IPS-18c (cell line): ENCODE measurements at regions not wholly inside any gene's neighbourhood (a gene's known extent, or its start where the extent isn't known, plus 50 kb on each side); places are given as distances from the start of the nearest gene placed in this dataset.

Experiments used
- H3K4me3 ChIP-seq: 2 replicates; pipeline ENCODE4 v1.7.0; 2013; ENCODE audit warnings: low read depth, mild to moderate bottlenecking, low read length, moderate library complexity; ENCODE audit not compliant: insufficient read depth
- H3K9me3 ChIP-seq: one replicate; pipeline ENCODE4 v1.6.1; 2013; ENCODE audit warnings: mild to moderate bottlenecking, low read length, moderate library complexity; ENCODE audit not compliant: control insufficient read depth, insufficient read depth

- H3K4me3 ChIP-seq, result no peak overlapping the region
- no peaks in the 10 kb centered on the region for H3K9me3 ChIP-seq
Observed at GRCh38 chr6:77403424-77403823, 59.9 kb downstream of the HTR1B start.

GRCh38 chr6:77401231-77401630 lies 62.1 kb downstream of the HTR1B start:
- no peaks in the 10 kb centered on the region for H3K9me3 ChIP-seq
- H3K4me3 ChIP-seq, result no peak overlapping the region

DNA sequence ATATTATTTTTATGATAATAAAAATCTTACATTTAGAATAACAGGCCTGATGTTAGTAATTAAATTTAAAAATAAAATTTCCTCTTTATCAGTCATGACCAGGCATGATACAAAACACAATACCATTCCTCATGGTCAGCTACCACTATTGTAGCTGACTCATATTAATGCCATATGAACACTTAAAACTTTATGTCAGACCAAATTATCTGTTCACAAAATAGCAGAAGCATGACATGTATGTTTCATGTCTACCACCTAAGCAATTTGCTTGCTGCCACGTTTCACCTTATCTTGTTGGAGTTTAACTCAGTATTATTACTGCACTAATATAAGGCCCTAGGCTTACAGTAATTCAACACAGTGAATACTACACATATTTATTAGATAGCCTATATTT lies 65.7 kb downstream of the HTR1B start:
- Histone ChIP-seq H3K9me3 (no peaks in the 10 kb centered on the region), H3K4me3 (no peak overlapping the region)

DNA sequence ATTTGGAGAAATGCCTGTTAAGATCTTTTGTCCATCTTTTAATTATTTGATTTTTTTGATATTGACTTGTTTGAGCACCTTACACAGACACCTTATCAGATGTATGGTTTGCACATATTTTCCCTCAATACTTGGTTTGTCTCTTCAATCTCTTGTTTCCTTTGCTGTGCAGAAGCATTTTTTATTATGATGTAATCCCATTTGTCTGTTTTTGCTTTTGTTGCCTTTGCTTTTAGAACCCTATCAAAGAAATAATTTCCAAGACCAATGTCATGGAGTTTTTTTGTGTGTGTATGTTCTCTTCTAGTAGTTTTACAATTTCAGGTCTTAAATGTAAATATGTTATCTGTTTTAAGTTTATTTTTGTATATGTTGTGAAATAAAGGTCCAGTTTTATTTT lies 73.9 kb downstream of the HTR1B start:
- no peak overlapping the region for H3K4me3 ChIP-seq
- H3K9me3 ChIP-seq, result no peaks in the 10 kb centered on the region

DNA sequence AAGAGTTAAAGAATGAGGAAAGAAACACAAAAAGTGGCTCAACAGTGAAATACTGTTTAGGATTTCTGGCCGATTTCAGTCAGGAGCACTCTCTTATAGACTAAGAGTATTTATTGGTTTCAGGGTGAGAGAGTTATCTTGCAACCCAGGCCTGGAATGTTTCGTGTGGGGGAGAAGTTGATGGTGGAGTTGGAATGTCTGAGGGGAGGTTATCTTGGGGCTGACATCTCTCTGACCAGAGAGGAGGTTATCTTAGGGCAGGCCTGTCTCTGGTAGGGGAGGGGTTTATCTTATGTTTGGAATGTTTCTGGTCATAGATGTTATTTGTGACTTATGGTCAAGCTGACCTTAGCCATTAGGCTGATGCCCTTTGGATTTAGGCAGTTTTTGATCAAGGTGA lies 80.3 kb downstream of the HTR1B start:
- Histone ChIP-seq H3K4me3 (no peak overlapping the region), H3K9me3 (peaks cover 2% of the 10 kb centered on the region)

DNA sequence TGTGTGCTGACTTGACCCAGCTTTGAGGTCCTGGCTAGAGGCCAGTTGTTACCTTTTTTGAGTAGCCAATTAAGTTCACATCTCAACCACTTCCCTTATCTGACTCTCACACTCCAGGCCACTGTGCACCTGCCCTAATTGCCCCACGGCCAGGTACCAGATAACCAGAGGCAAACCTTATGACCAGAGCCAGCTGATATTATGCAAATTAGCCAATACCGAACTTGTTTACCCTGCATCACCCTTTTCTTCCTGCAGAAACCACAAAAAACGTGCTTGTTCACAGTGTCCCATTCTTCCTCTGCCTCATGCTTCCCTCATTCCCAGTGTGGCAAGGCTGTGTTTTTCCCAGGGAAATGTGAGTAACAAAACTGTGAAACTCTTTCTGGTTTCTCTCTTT lies 89.3 kb downstream of the HTR1B start:
- Histone ChIP-seq H3K9me3 (peaks cover under 1% of the 10 kb centered on the region), H3K4me3 (no peak overlapping the region)

DNA sequence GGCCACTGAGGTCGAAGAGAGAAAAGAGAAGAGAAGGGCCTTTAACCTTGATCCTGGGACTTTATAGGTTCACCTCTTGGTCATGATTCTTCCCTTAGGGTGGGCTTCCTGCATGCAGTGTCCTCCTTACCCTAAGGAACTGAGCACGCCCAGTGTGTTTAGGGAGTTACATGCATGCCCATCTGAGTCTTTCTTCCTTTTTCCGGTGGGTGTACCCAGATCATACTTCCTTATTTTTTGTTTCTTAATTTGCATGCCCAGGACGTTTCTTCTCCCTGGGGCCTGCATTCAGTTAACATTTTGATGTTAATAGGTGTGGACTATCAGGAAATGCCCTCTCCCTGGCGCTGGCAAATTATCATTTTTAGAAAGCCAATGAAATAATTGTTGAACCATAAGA lies 91.5 kb downstream of the HTR1B start:
- H3K9me3 ChIP-seq, result no peaks in the 10 kb centered on the region
- H3K4me3 ChIP-seq, result no peak overlapping the region

GRCh38 chr6:77368660-77369313 lies 94.5 kb downstream of the HTR1B start:
- no peaks in the 10 kb centered on the region for H3K9me3 ChIP-seq
- H3K4me3 ChIP-seq, result peak overlapping the region; percentile 83

GRCh38 chr6:77366798-77367197 lies 96.5 kb downstream of the HTR1B start:
- Histone ChIP-seq H3K4me3 (no peak overlapping the region), H3K9me3 (no peaks in the 10 kb centered on the region)

DNA sequence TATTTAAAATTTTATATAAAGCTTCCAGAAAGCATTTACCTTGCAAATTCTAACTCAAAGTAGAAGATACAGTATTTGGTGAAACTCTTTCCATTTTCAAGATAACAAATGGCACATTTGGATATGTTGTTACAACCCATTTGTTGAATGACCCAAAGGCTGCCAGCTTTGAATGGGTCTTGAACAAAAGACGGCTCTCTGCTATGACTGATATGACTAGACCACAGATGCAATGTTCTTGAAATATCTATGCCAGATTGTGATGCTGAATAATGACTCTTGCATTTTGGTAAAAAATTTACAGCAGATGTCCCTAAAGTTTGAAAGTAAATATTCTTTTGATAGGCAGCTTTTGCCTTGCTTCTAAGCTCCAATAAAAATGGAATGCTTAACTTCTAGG lies 99.6 kb downstream of the HTR1B start:
- Histone ChIP-seq H3K4me3 (no peak overlapping the region), H3K9me3 (no peaks in the 10 kb centered on the region)

DNA sequence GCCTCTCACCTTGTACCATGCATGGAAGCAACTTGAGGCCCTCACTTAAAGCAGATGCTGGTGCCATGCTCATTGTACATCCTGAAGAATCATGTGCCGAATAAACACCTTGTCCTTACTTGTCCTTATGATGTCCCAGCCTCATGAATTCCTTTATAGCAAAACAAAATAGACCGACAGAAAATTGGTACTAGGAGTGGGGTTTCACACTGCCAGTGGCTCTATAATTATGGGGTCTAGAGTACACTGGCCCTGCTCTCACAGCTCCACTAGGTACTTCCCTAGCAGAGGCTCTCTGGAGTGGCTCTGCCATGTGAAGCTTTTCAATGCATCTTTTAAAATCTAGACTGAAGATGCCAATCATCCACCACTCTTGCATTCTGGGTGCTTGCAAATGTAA lies 101.2 kb downstream of the HTR1B start:
- Histone ChIP-seq H3K4me3 (no peak overlapping the region), H3K9me3 (no peaks in the 10 kb centered on the region)

DNA sequence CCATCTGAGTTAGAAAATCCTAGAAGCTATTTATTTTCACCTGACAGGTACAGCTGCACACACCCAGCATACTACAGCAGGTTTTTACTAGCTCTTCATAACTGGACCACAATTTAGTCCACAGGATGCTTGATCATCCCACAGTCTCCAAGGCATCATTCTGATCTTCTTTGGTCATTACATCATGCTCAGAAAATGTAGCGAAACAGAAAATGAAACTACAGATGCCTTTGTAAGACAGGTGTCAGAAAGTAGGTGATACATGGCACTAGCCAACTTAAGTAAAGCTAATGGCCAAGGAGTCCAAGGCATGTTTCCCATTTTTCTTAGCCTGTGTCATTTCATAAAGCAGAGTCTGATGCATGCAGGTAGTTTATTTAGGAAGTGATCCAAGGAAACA lies 102.3 kb downstream of the HTR1B start:
- Histone ChIP-seq H3K4me3 (no peak overlapping the region), H3K9me3 (no peaks in the 10 kb centered on the region)

DNA sequence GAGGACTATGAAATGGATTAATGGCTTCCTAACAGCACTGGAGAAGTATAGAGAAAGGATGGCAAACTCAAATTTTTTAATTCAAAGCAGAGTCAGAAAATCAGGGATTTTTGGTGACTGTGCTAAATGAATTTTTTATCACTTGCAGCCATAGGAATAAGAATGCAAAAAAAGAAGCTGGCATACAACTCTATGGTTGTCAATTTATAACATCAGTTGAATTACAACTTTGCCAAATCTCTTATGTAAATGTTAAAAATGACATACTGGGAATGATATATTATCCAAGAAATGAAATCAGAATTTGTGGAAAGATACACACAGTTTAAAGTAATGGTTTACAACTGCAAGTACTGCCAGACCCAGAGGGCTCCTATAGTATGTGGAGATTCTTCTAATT lies 106.5 kb downstream of the HTR1B start:
- Histone ChIP-seq H3K4me3 (no peak overlapping the region), H3K9me3 (no peaks in the 10 kb centered on the region)

DNA sequence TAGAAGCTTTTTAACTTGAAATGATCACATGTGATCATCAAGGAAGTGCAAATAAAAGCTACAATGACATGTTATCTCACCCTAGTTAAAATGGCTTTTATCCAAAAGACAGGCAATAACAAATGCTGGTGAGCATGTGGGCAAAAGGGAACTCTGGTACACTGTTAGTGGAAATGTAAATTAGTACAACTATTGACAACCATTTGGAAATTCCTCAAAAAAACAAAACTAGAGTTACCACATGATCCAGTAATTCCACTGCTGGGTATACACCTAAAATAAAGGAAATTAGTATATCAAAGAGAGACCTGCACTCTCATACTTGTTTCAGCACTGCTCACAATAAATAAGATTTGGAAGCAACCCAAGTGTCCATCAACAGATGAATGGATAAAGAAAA lies 108.7 kb downstream of the HTR1B start:
- Histone ChIP-seq H3K4me3 (no peak overlapping the region), H3K9me3 (no peaks in the 10 kb centered on the region)

DNA sequence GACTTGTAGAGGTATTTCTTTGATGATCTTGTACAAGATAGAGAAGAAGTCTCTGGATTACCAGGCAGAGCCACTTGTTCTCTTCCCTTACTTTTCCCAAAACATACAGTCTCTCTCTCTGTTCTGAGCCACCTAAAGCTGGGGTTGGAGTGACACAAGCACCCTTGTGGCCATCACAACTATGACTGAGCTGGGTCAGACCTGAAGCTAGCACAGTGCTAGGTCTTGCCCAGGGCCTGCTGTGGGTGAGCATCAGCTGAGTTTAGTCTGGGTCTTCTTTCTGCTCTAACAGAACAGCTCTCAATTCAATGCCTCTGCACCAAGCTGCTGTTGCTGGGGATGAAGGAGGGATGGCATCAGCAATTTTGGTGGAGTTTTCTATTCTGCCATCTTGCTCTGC lies 110.2 kb downstream of the HTR1B start:
- no peak overlapping the region for H3K4me3 ChIP-seq
- H3K9me3 ChIP-seq, result no peaks in the 10 kb centered on the region

GRCh38 chr6:77341058-77341986 lies 122.0 kb downstream of the HTR1B start:
- Histone ChIP-seq H3K4me3 (no peak overlapping the region), H3K9me3 (no peaks in the 10 kb centered on the region)

GRCh38 chr6:77340331-77340730 lies 123.0 kb downstream of the HTR1B start:
- no peak overlapping the region for H3K4me3 ChIP-seq
- no peaks in the 10 kb centered on the region for H3K9me3 ChIP-seq

- no peaks in the 10 kb centered on the region for H3K9me3 ChIP-seq
Observed at GRCh38 chr6:77339926-77340325, 123.4 kb downstream of the HTR1B start.

More at GRCh38 chr6:77339926-77340325, 123.4 kb downstream of the HTR1B start:
- no peak overlapping the region for H3K4me3 ChIP-seq
